HEK293T (cell line): ENCODE measurements at regions not wholly inside any gene's neighbourhood (a gene's known extent, or its start where the extent isn't known, plus 50 kb on each side); places are given as distances from the start of the nearest gene placed in this dataset.

Source experiments
- CTCF ChIA-PET: fragments of 350-600 bp; formaldehyde crosslinking; extraction: SDS; loops from one replicate; lab custom pipeline; 2021; ENCODE audit warnings: antibody characterized with exemption, inconsistent platforms; lab: Yijun Ruan, JAX
- POLR2A ChIA-PET: fragments of 350-600 bp; formaldehyde crosslinking; extraction: SDS; loops from one replicate; lab custom pipeline; 2020; ENCODE audit warnings: antibody characterized with exemption, inconsistent platforms; lab: Yijun Ruan, JAX
- DNase-seq: peaks from one replicate; pipeline ENCODE4 v3.0.0; 2012; ENCODE audit warnings: mixed read lengths; ENCODE audit errors: extremely low spot score
- BHLHE40 ChIP-seq: fragments of 450-650 bp; IDR thresholded peaks from 2 replicates; pipeline ENCODE4 v1.6.1; 2016; ENCODE audit warnings: mild to moderate bottlenecking, moderate library complexity, borderline replicate concordance
- CTBP1 ChIP-seq: fragments of 450-650 bp; IDR thresholded peaks from 2 replicates; pipeline ENCODE4 v1.6.1; 2016; ENCODE audit warnings: borderline replicate concordance
- ELF4 ChIP-seq: fragments of 450-650 bp; IDR thresholded peaks from 2 replicates; pipeline ENCODE4 v1.6.1; 2017; ENCODE audit warnings: antibody characterized with exemption
- FOXA1 ChIP-seq: fragments of 450-650 bp; IDR thresholded peaks from 2 replicates; pipeline ENCODE4 v1.6.1; 2016; ENCODE audit warnings: mild to moderate bottlenecking
- FOXK2 ChIP-seq: fragments of 450-650 bp; IDR thresholded peaks from 2 replicates; pipeline ENCODE4 v1.6.1; 2016; ENCODE audit warnings: mild to moderate bottlenecking
- FOXM1 ChIP-seq: fragments of 450-650 bp; IDR thresholded peaks from 2 replicates; pipeline ENCODE4 v1.6.1; 2017; ENCODE audit warnings: mild to moderate bottlenecking, borderline replicate concordance
- HDGF ChIP-seq: fragments of 450-650 bp; IDR thresholded peaks from 2 replicates; pipeline ENCODE4 v1.6.1; 2017; ENCODE audit warnings: antibody characterized with exemption, borderline replicate concordance
- L3MBTL2 ChIP-seq: fragments of 450-650 bp; conservative IDR thresholded peaks from 2 replicates; pipeline ENCODE4 v1.6.1; 2016; ENCODE audit warnings: mild to moderate bottlenecking
- LEF1 ChIP-seq: fragments of 450-650 bp; IDR thresholded peaks from 2 replicates; pipeline ENCODE4 v1.6.1; 2017; ENCODE audit warnings: mild to moderate bottlenecking, borderline replicate concordance
- NFRKB ChIP-seq: fragments of 450-650 bp; IDR thresholded peaks from 2 replicates; pipeline ENCODE4 v1.6.1; 2016; ENCODE audit warnings: mild to moderate bottlenecking, moderate library complexity
- PKNOX1 ChIP-seq: fragments of 450-650 bp; IDR thresholded peaks from 2 replicates; pipeline ENCODE4 v1.6.1; 2016
- SP1 ChIP-seq: fragments of 450-650 bp; IDR thresholded peaks from 2 replicates; pipeline ENCODE4 v1.6.1; 2017
- SUZ12 ChIP-seq: fragments of 450-650 bp; IDR thresholded peaks from 2 replicates; pipeline ENCODE4 v1.6.1; 2016; ENCODE audit warnings: mild to moderate bottlenecking
- TARDBP ChIP-seq: fragments of 450-650 bp; IDR thresholded peaks from 2 replicates; pipeline ENCODE4 v1.6.1; 2016
- ZNF384 ChIP-seq: fragments of 450-650 bp; IDR thresholded peaks from 2 replicates; pipeline ENCODE4 v1.6.1; 2016

- TF ChIP-seq ELF4 (no peak), BHLHE40 (no peak), PKNOX1 (no peak), SUZ12 (no peak), TARDBP (no peak), ZNF384 (no peak), FOXA1 (no peak), LEF1 (no peak), L3MBTL2 (no peak), NFRKB (no peak), FOXK2 (no peak), SP1 (no peak), FOXM1 (no peak)
- POLR2A ChIA-PET, result no interaction called here
- CTCF ChIA-PET, result no interaction called here
- DNase-seq, result no peak
These were observed 73.5 kb upstream of the FICD start for GRCh38 chr12:108441549-108441948.

GRCh38 chr12:108440736-108441135, 74.3 kb upstream of the FICD start:
- CTCF ChIA-PET, result no interaction called here
- no peak for DNase-seq
- TF ChIP-seq FOXA1 (no peak), HDGF (no peak), ELF4 (no peak), ZNF384 (no peak), L3MBTL2 (no peak), FOXK2 (no peak), TARDBP (no peak), SP1 (no peak), BHLHE40 (no peak), NFRKB (no peak), SUZ12 (no peak)
- POLR2A ChIA-PET, result no interaction called here

GRCh38 chr12:108438667-108439066, 76.4 kb upstream of the FICD start:
- POLR2A ChIA-PET, result no interaction called here
- CTCF ChIA-PET, result no interaction called here
- TF ChIP-seq FOXK2, result no peak
- no peak for TF ChIP-seq LEF1
- TF ChIP-seq FOXM1, result no peak
- TF ChIP-seq ZNF384, result no peak
- TF ChIP-seq CTBP1, result no peak
- no peak for TF ChIP-seq BHLHE40
- no peak for TF ChIP-seq PKNOX1
- TF ChIP-seq FOXA1, result no peak
- DNase-seq, result no peak

- POLR2A ChIA-PET, result no interaction called here
- no peak for DNase-seq
- CTCF ChIA-PET, result no interaction called here
- TF ChIP-seq BHLHE40 (no peak), CTBP1 (no peak), FOXK2 (no peak), PKNOX1 (no peak), FOXA1 (no peak), ELF4 (no peak), L3MBTL2 (no peak), SUZ12 (no peak), TARDBP (no peak), ZNF384 (no peak), SP1 (no peak), LEF1 (no peak)
These were observed 82.5 kb upstream of the FICD start for GRCh38 chr12:108432423-108433121.

GRCh38 chr12:108430926-108431325, 84.2 kb upstream of the FICD start:
- ChIA-PET CTCF (no interaction called here), POLR2A (no interaction called here)
- no peak for DNase-seq
- TF ChIP-seq HDGF (no peak), FOXM1 (no peak), NFRKB (no peak), PKNOX1 (no peak), TARDBP (no peak), SP1 (no peak), CTBP1 (no peak)

- ChIA-PET CTCF (no interaction called here), POLR2A (no interaction called here)
- TF ChIP-seq SUZ12, result no peak
- TF ChIP-seq LEF1, result no peak
- no peak for TF ChIP-seq ELF4
- TF ChIP-seq FOXA1, result no peak
- TF ChIP-seq SP1, result no peak
- TF ChIP-seq HDGF, result no peak
- TF ChIP-seq ZNF384, result no peak
- TF ChIP-seq FOXM1, result no peak
These were observed 84.8 kb upstream of the FICD start for GRCh38 chr12:108430245-108430644.

More at GRCh38 chr12:108430245-108430644, 84.8 kb upstream of the FICD start:
- DNase-seq, result no peak
